PC-3 (cell line): ENCODE measurements at regions not wholly inside any gene's neighbourhood (a gene's known extent, or its start where the extent isn't known, plus 50 kb on each side); places are given as distances from the start of the nearest gene placed in this dataset.
"Not testable (repeated sequence)": the region's sequence is repeated elsewhere in the genome, so short reads cannot be mapped to it uniquely, and the experiment has no call there.

Source experiments
- ATAC-seq: fragments of 200-7000 bp; cut with Tn5 transposase; 2 replicates; pipeline ENCODE4 v1.9.1; 2020; ENCODE audit warnings: mild to moderate bottlenecking, moderate library complexity
- BruUV-seq: library from RNA; stranded (reverse); fragments of 400-500 nt; replicated peaks from 2 replicates; lab custom pipeline; 2021; lab: Mats Ljungman, UMichigan
- CTCF ChIA-PET: fragments of 300-600 bp; sonication (Branson Sonifier 250); formaldehyde crosslinking; loops from one replicate; lab custom pipeline; 2022; ENCODE audit warnings: antibody characterized with exemption; lab: Charles Lee
- POLR2A ChIA-PET: fragments of 300-600 bp; sonication (Branson Sonifier 250); formaldehyde crosslinking; loops from one replicate; lab custom pipeline; 2022; ENCODE audit warnings: antibody characterized with exemption; ENCODE audit not compliant: unreplicated experiment; lab: Charles Lee
- DNase-seq: peaks from one replicate; pipeline ENCODE4 v3.0.0-alpha.2; 2015
- H2AFZ ChIP-seq: fragments of 300-600 bp; sonication (generic); 2 replicates; pipeline ENCODE4 v1.6.0; 2016; ENCODE audit warnings: antibody characterized with exemption, low read length
- H3F3A ChIP-seq: fragments of 300-600 bp; sonication (generic); one replicate; pipeline ENCODE4 v1.6.0; 2017; ENCODE audit warnings: antibody characterized with exemption, low read length, control low read depth, mild to moderate bottlenecking; ENCODE audit not compliant: unreplicated experiment
- H3K27ac ChIP-seq: fragments of 300-600 bp; sonication (generic); 2 replicates; pipeline ENCODE4 v1.5.1; 2016; ENCODE audit warnings: mild to moderate bottlenecking, low read length
- H3K27me3 ChIP-seq: fragments of 300-600 bp; sonication (generic); 2 replicates; pipeline ENCODE4 v1.6.1; 2016; ENCODE audit warnings: low read length, mixed read lengths
- H3K36me3 ChIP-seq: fragments of 300-600 bp; sonication (generic); 2 replicates; pipeline ENCODE4 v1.6.1; 2016; ENCODE audit warnings: low read depth, mixed run types, low read length, mixed read lengths
- H3K4me1 ChIP-seq: fragments of 300-600 bp; sonication (generic); 2 replicates; pipeline ENCODE4 v1.5.1; 2016; ENCODE audit warnings: low read length; ENCODE audit not compliant: insufficient read depth
- H3K4me2 ChIP-seq: fragments of 300-600 bp; sonication (generic); 2 replicates; pipeline ENCODE4 v1.6.0; 2016; ENCODE audit warnings: low read length
- H3K4me3 ChIP-seq: fragments of 300-600 bp; sonication (generic); 2 replicates; pipeline ENCODE4 v1.5.1; 2016; ENCODE audit warnings: mild to moderate bottlenecking, low read length, mixed read lengths
- H3K79me2 ChIP-seq: fragments of 300-600 bp; sonication (generic); 2 replicates; pipeline ENCODE4 v1.6.1; 2017; ENCODE audit warnings: low read length, mixed read lengths
- H3K9ac ChIP-seq: fragments of 300-600 bp; sonication (generic); 2 replicates; pipeline ENCODE4 v1.6.0; 2016; ENCODE audit warnings: mild to moderate bottlenecking, low read length
- H3K9me2 ChIP-seq: fragments of 300-600 bp; sonication (generic); replicated peaks from 2 replicates; pipeline ENCODE4 v1.6.1; 2016; ENCODE audit warnings: mixed run types, low read length, mixed read lengths
- H3K9me3 ChIP-seq: fragments of 300-600 bp; sonication (generic); 2 replicates; pipeline ENCODE4 v1.6.1; 2016; ENCODE audit warnings: low read length, mixed read lengths
- H4K20me1 ChIP-seq: fragments of 300-600 bp; sonication (generic); 2 replicates; pipeline ENCODE4 v1.6.1; 2016; ENCODE audit warnings: low read length, mixed read lengths
- intact Hi-C: fragments of 100-400 bp; cut with micrococcal nuclease; formaldehyde crosslinking; loops from 2 replicates; pipeline ENCODE4 v1.9.0; 2023
- TF ChIP-seq, protein P1 (sequence below): fragments of 300-600 bp; sonication (generic); conservative IDR thresholded peaks from 2 replicates; pipeline ENCODE4 v1.5.1; 2017; ENCODE audit warnings: antibody characterized with exemption, low read depth, mild to moderate bottlenecking, low read length

DNA sequence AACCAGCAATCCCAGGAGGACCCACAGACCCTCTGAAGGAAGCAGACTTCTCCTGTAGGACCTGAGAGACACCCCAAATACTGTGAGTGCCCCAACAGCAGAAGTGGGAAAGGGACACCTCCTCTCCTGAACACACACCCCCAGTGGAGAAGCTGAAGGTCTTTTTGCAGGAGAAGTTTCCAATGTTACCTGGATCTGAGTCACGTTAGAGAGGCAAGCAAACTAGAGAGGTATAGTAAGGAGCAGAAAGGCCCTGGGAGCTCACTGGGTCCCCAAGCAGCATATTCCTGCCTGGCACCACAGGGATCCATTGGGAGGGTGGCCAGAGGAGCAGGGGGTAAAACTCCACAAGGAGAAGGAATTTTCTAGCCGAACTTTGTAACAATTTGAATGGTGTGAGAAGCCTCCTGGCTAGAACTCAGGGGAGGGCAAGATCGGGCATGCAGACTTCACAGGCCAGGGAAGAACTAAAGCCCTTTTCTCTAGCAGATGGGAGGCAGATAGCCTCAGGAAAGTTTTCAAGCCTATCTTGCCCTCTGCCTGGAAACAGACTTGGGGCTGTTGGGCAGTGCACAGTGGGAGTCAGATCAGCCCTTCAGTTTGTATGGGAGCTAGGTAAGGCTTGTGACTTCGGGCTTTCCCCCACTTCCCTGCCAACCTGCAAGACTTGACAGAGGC, 68.2 kb upstream of the SSTR4 start:
- CTCF ChIA-PET = no interaction called here
- Histone ChIP-seq H3K79me2 (no peaks in the 10 kb centered on the region), H3K36me3 (no peaks in the 10 kb centered on the region), H3K9ac (no peak overlapping the region), H4K20me1 (no peaks in the 10 kb centered on the region), H3K27ac (no peak overlapping the region), H3F3A (no peaks in the 10 kb centered on the region), H3K4me3 (no peak overlapping the region), H3K9me2 (no peaks in the 10 kb centered on the region), H3K4me1 (peaks cover 18% of the 10 kb centered on the region), H3K9me3 (no peaks in the 10 kb centered on the region), H3K4me2 (no peak overlapping the region), H3K27me3 (peaks cover 10% of the 10 kb centered on the region; the same call in 1 of the 2 replicates), H2AFZ (no peak overlapping the region)
- intact Hi-C loops = no loop called here
- TF ChIP-seq, protein P1, sequence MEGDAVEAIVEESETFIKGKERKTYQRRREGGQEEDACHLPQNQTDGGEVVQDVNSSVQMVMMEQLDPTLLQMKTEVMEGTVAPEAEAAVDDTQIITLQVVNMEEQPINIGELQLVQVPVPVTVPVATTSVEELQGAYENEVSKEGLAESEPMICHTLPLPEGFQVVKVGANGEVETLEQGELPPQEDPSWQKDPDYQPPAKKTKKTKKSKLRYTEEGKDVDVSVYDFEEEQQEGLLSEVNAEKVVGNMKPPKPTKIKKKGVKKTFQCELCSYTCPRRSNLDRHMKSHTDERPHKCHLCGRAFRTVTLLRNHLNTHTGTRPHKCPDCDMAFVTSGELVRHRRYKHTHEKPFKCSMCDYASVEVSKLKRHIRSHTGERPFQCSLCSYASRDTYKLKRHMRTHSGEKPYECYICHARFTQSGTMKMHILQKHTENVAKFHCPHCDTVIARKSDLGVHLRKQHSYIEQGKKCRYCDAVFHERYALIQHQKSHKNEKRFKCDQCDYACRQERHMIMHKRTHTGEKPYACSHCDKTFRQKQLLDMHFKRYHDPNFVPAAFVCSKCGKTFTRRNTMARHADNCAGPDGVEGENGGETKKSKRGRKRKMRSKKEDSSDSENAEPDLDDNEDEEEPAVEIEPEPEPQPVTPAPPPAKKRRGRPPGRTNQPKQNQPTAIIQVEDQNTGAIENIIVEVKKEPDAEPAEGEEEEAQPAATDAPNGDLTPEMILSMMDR = no peak
- DNase-seq = no peak
- ATAC-seq = no peak
- POLR2A ChIA-PET = no interaction called here
- no TSS peak for BruUV-seq

DNA sequence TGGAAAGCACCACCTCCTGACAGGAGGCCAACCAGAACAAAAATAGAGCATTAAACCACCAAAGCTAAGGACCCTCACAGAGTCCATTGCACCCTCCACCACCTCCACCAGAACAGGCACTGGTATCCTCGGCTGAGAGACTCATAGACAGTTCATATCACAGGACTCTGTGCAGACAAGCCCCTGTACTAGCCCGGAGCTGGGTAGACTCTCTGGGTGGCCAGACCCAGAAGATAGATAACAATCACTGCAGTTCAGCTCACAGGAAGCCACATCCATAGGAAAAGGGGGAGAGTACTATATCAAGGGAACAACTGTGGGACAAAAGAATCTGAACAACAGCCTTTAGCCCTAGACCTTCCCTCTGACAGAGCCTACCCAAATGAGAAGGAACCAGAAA, 67.4 kb upstream of the SSTR4 start:
- intact Hi-C loops, H4K20me1 ChIP-seq, ATAC-seq, BruUV-seq, H3K9me2 ChIP-seq, DNase-seq, H3K27me3 ChIP-seq, POLR2A ChIA-PET, H3K9ac ChIP-seq, H3K27ac ChIP-seq, H3K79me2 ChIP-seq, H2AFZ ChIP-seq, H3K36me3 ChIP-seq, H3K4me2 ChIP-seq, CTCF ChIA-PET, H3F3A ChIP-seq, H3K4me3 ChIP-seq, H3K9me3 ChIP-seq: not testable (repeated sequence)
- H3K4me1 ChIP-seq = peaks cover 10% of the 10 kb centered on the region

DNA sequence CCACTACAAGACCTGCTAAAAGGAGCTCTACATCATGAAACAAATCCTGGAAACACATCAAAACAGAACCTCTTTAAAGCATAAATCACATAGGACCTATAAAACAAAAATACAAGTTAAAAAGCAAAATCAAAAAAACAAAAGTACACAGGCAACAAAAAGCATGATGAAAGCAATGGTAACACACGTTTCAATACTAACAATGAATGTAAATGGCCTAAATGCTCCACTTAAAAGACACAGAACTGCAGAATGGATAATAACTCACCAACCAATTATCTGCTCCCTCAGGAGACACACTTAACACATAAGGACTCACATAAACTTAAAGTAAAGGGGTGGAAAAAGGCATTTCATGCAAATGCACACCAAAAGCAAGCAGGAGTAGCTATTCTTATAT, 66.1 kb upstream of the SSTR4 start:
- H3K9me2 ChIP-seq, POLR2A ChIA-PET, BruUV-seq, H3K4me1 ChIP-seq, ATAC-seq, CTCF ChIA-PET, H3K4me3 ChIP-seq, H3K4me2 ChIP-seq, H2AFZ ChIP-seq, H3F3A ChIP-seq, H3K9ac ChIP-seq, H3K27me3 ChIP-seq, H3K27ac ChIP-seq, H3K9me3 ChIP-seq, DNase-seq, H3K36me3 ChIP-seq, H4K20me1 ChIP-seq, H3K79me2 ChIP-seq, intact Hi-C loops: not testable (repeated sequence)

DNA sequence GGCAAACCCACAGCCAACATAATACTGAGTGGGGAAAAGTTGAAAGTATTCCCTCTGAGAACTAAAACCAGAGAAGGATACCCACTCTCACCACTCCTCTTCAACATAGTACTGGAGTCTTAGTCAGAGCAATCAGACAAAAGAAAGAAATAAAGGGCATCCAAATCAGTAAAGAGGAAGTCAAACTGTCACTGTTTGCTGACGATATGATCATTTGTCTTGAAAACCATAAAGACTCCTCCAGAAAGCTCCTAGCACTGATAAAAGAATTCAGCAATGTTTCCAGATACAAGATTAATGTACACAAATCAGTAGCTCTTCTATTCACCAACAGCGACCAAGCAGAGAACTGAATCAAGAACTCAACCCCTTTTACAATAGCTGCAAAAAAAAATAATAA, 64.0 kb upstream of the SSTR4 start:
- intact Hi-C loops, H3K27me3 ChIP-seq, H3K36me3 ChIP-seq, H3K9me2 ChIP-seq, H3K4me3 ChIP-seq, ATAC-seq, H4K20me1 ChIP-seq, H3K4me2 ChIP-seq, H2AFZ ChIP-seq, POLR2A ChIA-PET, BruUV-seq, H3K4me1 ChIP-seq, H3K9ac ChIP-seq, CTCF ChIA-PET, DNase-seq, H3K27ac ChIP-seq, H3F3A ChIP-seq, H3K9me3 ChIP-seq, H3K79me2 ChIP-seq: not testable (repeated sequence)
